ENCODE measurements at regions not wholly inside any gene's neighbourhood (a gene's known extent, or its start where the extent isn't known, plus 50 kb on each side); places are given as distances from the start of the nearest gene placed in this dataset.

- H3K79me2 ChIP-seq (ENCODE audit: insufficient read depth, low read depth, low read length) = no peaks in the 10 kb centered on the region
- no peaks in the 10 kb centered on the region for H3K36me3 ChIP-seq (ENCODE audit: insufficient read depth, low read length)
- BruUV-seq (replicated peaks) = no TSS peak
- no peak overlapping the region for H3K4me3 ChIP-seq (ENCODE audit: low read depth, low read length, poor library complexity, severe bottlenecking)
- CTCF ChIA-PET (ENCODE audit: unreplicated experiment) = no interaction called here
- no peaks in the 10 kb centered on the region for H4K20me1 ChIP-seq (ENCODE audit: insufficient read depth, low read length)
- H3K9me3 ChIP-seq (ENCODE audit: low read length) = no peaks in the 10 kb centered on the region
- TF ChIP-seq CTCF (conservative IDR thresholded peaks at IDR 0.05; ENCODE audit: low read length) (no peak), EZH2phosphoT487 (IDR thresholded peaks at IDR 0.05; ENCODE audit: borderline replicate concordance, low read depth, low read length) (no peak)
- H3K9me2 ChIP-seq (ENCODE audit: insufficient read depth, low read length) = no peaks in the 10 kb centered on the region
- POLR2A ChIA-PET = no interaction called here
- H3K4me1 ChIP-seq (ENCODE audit: insufficient read depth, low read length, poor library complexity, severe bottlenecking) = no peaks in the 10 kb centered on the region
- DNase-seq (ENCODE audit: low spot score) = no peak
- no peak overlapping the region for H3K4me2 ChIP-seq (ENCODE audit: low read length)
- H2AFZ ChIP-seq (ENCODE audit: low read length) = no peak overlapping the region
- intact Hi-C loops (cut with micrococcal nuclease; ENCODE audit: unreplicated experiment) = no loop called here
- no peak overlapping the region for H3K27ac ChIP-seq (ENCODE audit: low read depth, low read length, poor library complexity, severe bottlenecking)
Observed at GRCh38 chr9:85408494-85408893, 333.3 kb downstream of the AGTPBP1 start.

GRCh38 chr9:85405566-85405950 lies 336.2 kb downstream of the AGTPBP1 start:
- no peak overlapping the region for H3K4me3 ChIP-seq (ENCODE audit: low read depth, low read length, poor library complexity, severe bottlenecking)

More at GRCh38 chr9:85405566-85405950, 336.2 kb downstream of the AGTPBP1 start:
- ChIA-PET POLR2A (interaction anchor here (0.6 to 1.7 kb wide), 2 partner anchors 14 to 132 kb away, joined by 5 to 7 read pairs; no protein-coding TSS in a partner anchor), CTCF (ENCODE audit: unreplicated experiment) (no interaction called here)
- H3K36me3 ChIP-seq (ENCODE audit: insufficient read depth, low read length) = no peaks in the 10 kb centered on the region
- no TSS peak for BruUV-seq (replicated peaks)
- H2AFZ ChIP-seq (ENCODE audit: low read length) = no peak overlapping the region
- H4K20me1 ChIP-seq (ENCODE audit: insufficient read depth, low read length) = no peaks in the 10 kb centered on the region
- no peak overlapping the region for H3K4me2 ChIP-seq (ENCODE audit: low read length)
- intact Hi-C loops (cut with micrococcal nuclease; ENCODE audit: unreplicated experiment) = no loop called here
- no peaks in the 10 kb centered on the region for H3K9me3 ChIP-seq (ENCODE audit: low read length)
- H3K9me2 ChIP-seq (ENCODE audit: insufficient read depth, low read length) = no peaks in the 10 kb centered on the region
- DNase-seq (ENCODE audit: low spot score) = no peak
- H3K79me2 ChIP-seq (ENCODE audit: insufficient read depth, low read depth, low read length) = no peaks in the 10 kb centered on the region
- H3K4me1 ChIP-seq (ENCODE audit: insufficient read depth, low read length, poor library complexity, severe bottlenecking) = no peaks in the 10 kb centered on the region
- no peak for TF ChIP-seq CTCF (conservative IDR thresholded peaks at IDR 0.05; ENCODE audit: low read length)
- no peak for TF ChIP-seq EZH2phosphoT487 (IDR thresholded peaks at IDR 0.05; ENCODE audit: borderline replicate concordance, low read depth, low read length)
- H3K27ac ChIP-seq (ENCODE audit: low read depth, low read length, poor library complexity, severe bottlenecking) = no peak overlapping the region
